ENCODE measurements at regions not wholly inside any gene's neighbourhood (a gene's known extent, or its start where the extent isn't known, plus 50 kb on each side); places are given as distances from the start of the nearest gene placed in this dataset.

DNA sequence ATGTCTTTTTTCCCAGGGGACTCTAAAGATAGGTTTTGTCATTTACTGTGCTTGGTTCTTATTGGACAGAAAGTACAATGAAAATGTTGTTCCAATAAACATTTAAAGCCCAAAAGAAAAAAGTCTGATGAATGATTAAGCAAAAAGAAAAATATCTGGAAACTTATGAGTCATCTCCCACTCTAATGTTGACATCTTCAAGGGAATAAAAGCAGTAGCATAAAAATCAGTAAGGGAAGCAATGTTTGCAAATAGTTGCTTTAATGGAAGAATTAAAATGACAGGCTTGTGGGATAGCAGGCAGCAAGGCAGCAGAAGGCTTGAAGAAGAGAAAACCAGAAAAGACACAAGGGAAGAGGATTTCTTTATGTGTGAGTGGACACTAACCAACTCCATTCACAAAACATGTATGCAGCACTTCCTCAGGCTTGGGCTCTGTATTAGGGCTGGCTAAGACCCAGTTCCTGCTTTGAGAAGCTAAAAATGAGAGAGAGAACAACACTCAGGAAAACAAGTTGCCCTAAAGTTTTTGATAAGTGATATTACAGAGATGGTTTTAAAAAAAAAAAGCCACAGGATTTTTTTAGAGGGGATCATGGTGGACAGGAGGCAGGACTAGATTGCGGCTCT is 263.2 kb upstream of the NT5E start:
- H3K4me1 ChIP-seq (ENCODE audit: control insufficient read depth, low read length) = no peaks in the 10 kb centered on the region
- H3F3A ChIP-seq (ENCODE audit: control insufficient read depth, insufficient read depth) = no peaks in the 10 kb centered on the region
- H3K9me2 ChIP-seq (replicated peaks; ENCODE audit: control insufficient read depth, low read length) = no peaks in the 10 kb centered on the region
- no peaks in the 10 kb centered on the region for H3K79me2 ChIP-seq (ENCODE audit: control insufficient read depth, low read length)
- no peak overlapping the region for H3K4me2 ChIP-seq (ENCODE audit: low read length)
- no peaks in the 10 kb centered on the region for H3K36me3 ChIP-seq (ENCODE audit: control insufficient read depth, low read length)
- no peaks in the 10 kb centered on the region for H3K27me3 ChIP-seq (ENCODE audit: control insufficient read depth, low read length)
- no peak overlapping the region for H3K27ac ChIP-seq (ENCODE audit: low read depth, low read length)
- H3K9me3 ChIP-seq (ENCODE audit: control insufficient read depth, insufficient read depth, low read length) = no peaks in the 10 kb centered on the region
- no peak overlapping the region for H3K4me3 ChIP-seq (ENCODE audit: low read length)
- no peak for TF ChIP-seq EZH2phosphoT487 (IDR thresholded peaks at IDR 0.05; ENCODE audit: borderline replicate concordance, low read length)
- TF ChIP-seq, protein P1, sequence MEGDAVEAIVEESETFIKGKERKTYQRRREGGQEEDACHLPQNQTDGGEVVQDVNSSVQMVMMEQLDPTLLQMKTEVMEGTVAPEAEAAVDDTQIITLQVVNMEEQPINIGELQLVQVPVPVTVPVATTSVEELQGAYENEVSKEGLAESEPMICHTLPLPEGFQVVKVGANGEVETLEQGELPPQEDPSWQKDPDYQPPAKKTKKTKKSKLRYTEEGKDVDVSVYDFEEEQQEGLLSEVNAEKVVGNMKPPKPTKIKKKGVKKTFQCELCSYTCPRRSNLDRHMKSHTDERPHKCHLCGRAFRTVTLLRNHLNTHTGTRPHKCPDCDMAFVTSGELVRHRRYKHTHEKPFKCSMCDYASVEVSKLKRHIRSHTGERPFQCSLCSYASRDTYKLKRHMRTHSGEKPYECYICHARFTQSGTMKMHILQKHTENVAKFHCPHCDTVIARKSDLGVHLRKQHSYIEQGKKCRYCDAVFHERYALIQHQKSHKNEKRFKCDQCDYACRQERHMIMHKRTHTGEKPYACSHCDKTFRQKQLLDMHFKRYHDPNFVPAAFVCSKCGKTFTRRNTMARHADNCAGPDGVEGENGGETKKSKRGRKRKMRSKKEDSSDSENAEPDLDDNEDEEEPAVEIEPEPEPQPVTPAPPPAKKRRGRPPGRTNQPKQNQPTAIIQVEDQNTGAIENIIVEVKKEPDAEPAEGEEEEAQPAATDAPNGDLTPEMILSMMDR (IDR thresholded peaks at IDR 0.05; ENCODE audit: low read depth, low read length, poor library complexity, severe bottlenecking) = no peak
- H4K20me1 ChIP-seq (ENCODE audit: control insufficient read depth, insufficient read depth, low read depth, low read length) = no peaks in the 10 kb centered on the region

DNA sequence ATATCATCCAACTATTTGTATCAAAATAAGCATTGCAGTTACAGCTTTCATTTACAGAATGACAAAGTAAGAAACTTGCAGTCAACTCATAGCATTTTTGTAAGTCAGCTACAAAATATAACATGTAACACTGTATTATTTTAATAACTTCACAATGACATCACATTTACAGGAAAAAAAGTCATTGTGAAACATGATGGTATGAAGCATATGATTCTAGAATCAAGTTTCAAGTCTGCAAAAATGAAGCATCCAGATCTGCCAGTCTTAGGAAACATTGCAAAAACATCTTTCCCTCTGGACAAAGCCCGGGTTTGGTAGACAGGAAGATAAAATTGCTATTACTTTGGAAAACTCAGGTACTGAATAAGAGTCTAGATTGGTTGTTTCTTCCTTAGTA is 263.9 kb upstream of the NT5E start:
- no peaks in the 10 kb centered on the region for H3K4me1 ChIP-seq (ENCODE audit: control insufficient read depth, low read length)
- H4K20me1 ChIP-seq (ENCODE audit: control insufficient read depth, insufficient read depth, low read depth, low read length) = no peaks in the 10 kb centered on the region
- TF ChIP-seq, protein P1 (IDR thresholded peaks at IDR 0.05; ENCODE audit: low read depth, low read length, poor library complexity, severe bottlenecking) = no peak
- no peak for TF ChIP-seq EZH2phosphoT487 (IDR thresholded peaks at IDR 0.05; ENCODE audit: borderline replicate concordance, low read length)
- no peaks in the 10 kb centered on the region for H3K36me3 ChIP-seq (ENCODE audit: control insufficient read depth, low read length)
- no peaks in the 10 kb centered on the region for H3K27me3 ChIP-seq (ENCODE audit: control insufficient read depth, low read length)
- H3K4me2 ChIP-seq (ENCODE audit: low read length) = no peak overlapping the region
- H3K4me3 ChIP-seq (ENCODE audit: low read length) = no peak overlapping the region
- no peaks in the 10 kb centered on the region for H3K79me2 ChIP-seq (ENCODE audit: control insufficient read depth, low read length)
- H3F3A ChIP-seq (ENCODE audit: control insufficient read depth, insufficient read depth) = no peaks in the 10 kb centered on the region
- H3K9me3 ChIP-seq (ENCODE audit: control insufficient read depth, insufficient read depth, low read length) = no peaks in the 10 kb centered on the region
- no peak overlapping the region for H3K27ac ChIP-seq (ENCODE audit: low read depth, low read length)
- no peaks in the 10 kb centered on the region for H3K9me2 ChIP-seq (replicated peaks; ENCODE audit: control insufficient read depth, low read length)

DNA sequence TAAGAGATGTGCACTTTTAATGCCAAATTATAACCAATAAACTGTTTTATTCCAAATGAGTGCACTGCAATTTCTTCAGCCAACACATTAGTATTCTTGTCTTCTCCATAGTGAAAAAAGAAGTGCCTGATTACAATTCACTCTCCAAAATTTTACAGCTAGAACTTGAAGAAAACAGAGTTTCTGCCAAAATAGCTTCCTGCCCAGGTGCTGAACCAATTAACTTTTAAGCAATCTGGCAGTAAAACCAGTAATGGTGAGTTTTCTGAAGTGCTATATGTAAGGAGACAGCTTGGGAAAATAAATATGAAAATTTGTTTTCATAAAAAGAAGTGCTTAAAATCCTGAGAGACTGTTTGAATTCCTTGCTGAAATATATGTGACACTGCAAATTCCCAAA is 266.0 kb upstream of the NT5E start:
- H3F3A ChIP-seq (ENCODE audit: control insufficient read depth, insufficient read depth) = no peaks in the 10 kb centered on the region

More for the DNA sequence above, 266.0 kb upstream of the NT5E start:
- H3K9me3 ChIP-seq (ENCODE audit: control insufficient read depth, insufficient read depth, low read length) = no peaks in the 10 kb centered on the region
- H3K79me2 ChIP-seq (ENCODE audit: control insufficient read depth, low read length) = no peaks in the 10 kb centered on the region
- H3K4me2 ChIP-seq (ENCODE audit: low read length) = no peak overlapping the region
- TF ChIP-seq, protein P1 (IDR thresholded peaks at IDR 0.05; ENCODE audit: low read depth, low read length, poor library complexity, severe bottlenecking) = no peak
- no peak for TF ChIP-seq EZH2phosphoT487 (IDR thresholded peaks at IDR 0.05; ENCODE audit: borderline replicate concordance, low read length)
- H3K36me3 ChIP-seq (ENCODE audit: control insufficient read depth, low read length) = no peaks in the 10 kb centered on the region
- H3K9me2 ChIP-seq (replicated peaks; ENCODE audit: control insufficient read depth, low read length) = no peaks in the 10 kb centered on the region
- H3K27me3 ChIP-seq (ENCODE audit: control insufficient read depth, low read length) = no peaks in the 10 kb centered on the region
- no peaks in the 10 kb centered on the region for H4K20me1 ChIP-seq (ENCODE audit: control insufficient read depth, insufficient read depth, low read depth, low read length)
- no peak overlapping the region for H3K27ac ChIP-seq (ENCODE audit: low read depth, low read length)
- no peaks in the 10 kb centered on the region for H3K4me1 ChIP-seq (ENCODE audit: control insufficient read depth, low read length)
- H3K4me3 ChIP-seq (ENCODE audit: low read length) = no peak overlapping the region

Data from DOHH2 (cell line).